H9 (cell line): ENCODE measurements at regions not wholly inside any gene's neighbourhood (a gene's known extent, or its start where the extent isn't known, plus 50 kb on each side); places are given as distances from the start of the nearest gene placed in this dataset.

Source experiments
- DNase-seq: peaks from one replicate; pipeline ENCODE4 v3.0.0-alpha.2; 2017
- H2AFZ ChIP-seq: one replicate; pipeline ENCODE4 v1.6.1; 2013; ENCODE audit warnings: mild to moderate bottlenecking, low read length, control low read depth, moderate library complexity
- H2AK5ac ChIP-seq: 2 replicates; pipeline ENCODE4 v1.6.1; 2013; ENCODE audit warnings: low read length, control low read depth, mixed read lengths; ENCODE audit not compliant: insufficient read length
- H2BK120ac ChIP-seq: one replicate; pipeline ENCODE4 v1.6.1; 2013; ENCODE audit warnings: low read depth, mild to moderate bottlenecking, low read length, control low read depth, inconsistent platforms; ENCODE audit not compliant: poor library complexity, severe bottlenecking
- H2BK12ac ChIP-seq: 2 replicates; pipeline ENCODE4 v1.6.1; 2013; ENCODE audit warnings: low read length, control low read depth, mixed read lengths, low read depth; ENCODE audit not compliant: insufficient read length
- H2BK15ac ChIP-seq: 2 replicates; pipeline ENCODE4 v1.6.1; 2013; ENCODE audit warnings: low read depth, low read length, control low read depth
- H2BK20ac ChIP-seq: one replicate; pipeline ENCODE4 v1.6.1; 2013; ENCODE audit warnings: low read depth, mild to moderate bottlenecking, low read length, control low read depth, inconsistent platforms; ENCODE audit not compliant: poor library complexity, severe bottlenecking
- H2BK5ac ChIP-seq: 2 replicates; pipeline ENCODE4 v1.6.1; 2013; ENCODE audit warnings: low read length, control low read depth, mixed read lengths; ENCODE audit not compliant: insufficient read length
- H3K14ac ChIP-seq: 2 replicates; pipeline ENCODE4 v1.6.1; 2013; ENCODE audit warnings: low read length, control low read depth; ENCODE audit not compliant: insufficient read depth
- H3K18ac ChIP-seq: 2 replicates; pipeline ENCODE4 v1.6.1; 2013; ENCODE audit warnings: low read depth, mild to moderate bottlenecking, mixed read lengths, low read length, control low read depth; ENCODE audit not compliant: insufficient read length
- H3K23ac ChIP-seq: 2 replicates; pipeline ENCODE4 v1.6.1; 2013; ENCODE audit warnings: low read length, control low read depth, mixed read lengths, low read depth; ENCODE audit not compliant: insufficient read length
- H3K23me2 ChIP-seq: 2 replicates; pipeline ENCODE4 v1.6.1; 2013; ENCODE audit warnings: low read depth, mild to moderate bottlenecking, mixed read lengths, low read length, control low read depth; ENCODE audit not compliant: insufficient read length, poor library complexity, severe bottlenecking
- H3K27ac ChIP-seq: 2 replicates; pipeline ENCODE4 v1.5.1; 2013; ENCODE audit warnings: low read length, control low read depth, mixed read lengths, low read depth; ENCODE audit not compliant: insufficient read length
- H3K27me3 ChIP-seq: 2 replicates; pipeline ENCODE4 v1.6.1; 2013; ENCODE audit warnings: low read length, control low read depth, inconsistent platforms; ENCODE audit not compliant: insufficient read depth
- H3K4ac ChIP-seq: 2 replicates; pipeline ENCODE4 v1.6.1; 2013; ENCODE audit warnings: low read depth, mild to moderate bottlenecking, control low read depth, inconsistent platforms, low read length, moderate library complexity
- H3K4me1 ChIP-seq: 2 replicates; pipeline ENCODE4 v1.6.1; 2013; ENCODE audit warnings: low read length, control low read depth, inconsistent platforms; ENCODE audit not compliant: insufficient read depth
- H3K4me2 ChIP-seq: 2 replicates; pipeline ENCODE4 v1.6.1; 2013; ENCODE audit warnings: low read length, control low read depth, mixed read lengths; ENCODE audit not compliant: insufficient read length, insufficient read depth
- H3K56ac ChIP-seq: 2 replicates; pipeline ENCODE4 v1.6.1; 2013; ENCODE audit warnings: low read depth, mild to moderate bottlenecking, mixed read lengths, low read length, control low read depth; ENCODE audit not compliant: insufficient read length
- H3K79me1 ChIP-seq: 2 replicates; pipeline ENCODE4 v1.6.1; 2013; ENCODE audit warnings: low read depth, mild to moderate bottlenecking, moderate library complexity, low read length, control low read depth, inconsistent platforms; ENCODE audit not compliant: insufficient read depth, poor library complexity, severe bottlenecking
- H3K79me2 ChIP-seq: 2 replicates; pipeline ENCODE4 v1.6.1; 2013; ENCODE audit warnings: low read length, control low read depth, inconsistent platforms; ENCODE audit not compliant: insufficient read depth
- H3K9ac ChIP-seq: 2 replicates; pipeline ENCODE4 v1.6.1; 2013; ENCODE audit warnings: low read length, control low read depth, mixed read lengths; ENCODE audit not compliant: insufficient read length; ENCODE audit errors: extremely low read depth
- H3K9me3 ChIP-seq: one replicate; pipeline ENCODE4 v1.6.1; 2013; ENCODE audit warnings: low read depth, low read length, inconsistent platforms; ENCODE audit not compliant: control insufficient read depth
- H3T11ph ChIP-seq: one replicate; pipeline ENCODE4 v1.6.1; 2013; ENCODE audit warnings: mild to moderate bottlenecking, low read length, control low read depth, inconsistent platforms
- H4K20me1 ChIP-seq: one replicate; pipeline ENCODE4 v1.6.1; 2013; ENCODE audit not compliant: control insufficient read depth, insufficient read length, insufficient read depth
- H4K5ac ChIP-seq: 2 replicates; pipeline ENCODE4 v1.6.1; 2013; ENCODE audit warnings: low read depth, mild to moderate bottlenecking, mixed read lengths, low read length, control low read depth; ENCODE audit not compliant: insufficient read length
- H4K8ac ChIP-seq: replicated peaks from 2 replicates; pipeline ENCODE4 v1.6.1; 2013; ENCODE audit warnings: low read length, control low read depth, mixed read lengths, low read depth; ENCODE audit not compliant: insufficient read length
- H4K91ac ChIP-seq: 2 replicates; pipeline ENCODE4 v1.6.1; 2013; ENCODE audit warnings: low read depth, mild to moderate bottlenecking, moderate library complexity, mixed read lengths, low read length, control low read depth; ENCODE audit not compliant: insufficient read length
- H3K27ac Mint-ChIP-seq, 3 experiments: 2 replicates in 2 of 3; 3 replicates in 1 of 3; pipeline ENCODE4 v1.8.0; 2020 to 2021; ENCODE audit warnings: mixed read lengths in 3 of 3, mild to moderate bottlenecking in 1 of 3, moderate library complexity in 1 of 3
- H3K27me3 Mint-ChIP-seq: 2 replicates; pipeline ENCODE4 v1.8.0; 2021; ENCODE audit warnings: low read depth, mild to moderate bottlenecking, moderate library complexity, mixed read lengths
- H3K36me3 Mint-ChIP-seq, 3 experiments: 2 replicates in 2 of 3; 3 replicates in 1 of 3; pipeline ENCODE4 v1.8.0; 2020 to 2021; ENCODE audit warnings: low read depth in 3 of 3, mixed read lengths in 3 of 3; ENCODE audit not compliant: insufficient read depth in 1 of 3
- H3K4me1 Mint-ChIP-seq, 2 experiments: 2 replicates each; pipeline ENCODE4 v1.8.0; 2020; ENCODE audit warnings: mixed read lengths in 2 of 2
- H3K4me3 Mint-ChIP-seq, 2 experiments: 2 replicates in 1 of 2; 3 replicates in 1 of 2; pipeline ENCODE4 v1.8.0; 2020 to 2021; ENCODE audit warnings: mild to moderate bottlenecking in 2 of 2, mixed read lengths in 2 of 2, moderate library complexity in 1 of 2
- H3K9me3 Mint-ChIP-seq, 2 experiments: 2 replicates in 1 of 2; 3 replicates in 1 of 2; pipeline ENCODE4 v1.8.0; 2020; ENCODE audit warnings: mild to moderate bottlenecking in 2 of 2, mixed read lengths in 2 of 2, moderate library complexity in 1 of 2
- WGBS: extraction: QIAGEN DNeasy Blood & Tissue Kit; methylation state at CpG from one replicate; pipeline ENCODE4 v1.1.7; 2013; ENCODE audit warnings: missing lambda C conversion rate, low lambda C conversion rate, mixed read lengths; ENCODE audit not compliant: insufficient read length; ENCODE audit errors: extremely low coverage; 5-methylcytosine and 5-hydroxymethylcytosine counted together
- TF ChIP-seq, protein P1 (sequence below): fragments of 200-600 bp; sonication (generic); conservative IDR thresholded peaks from 3 replicates; pipeline ENCODE4 v1.8.0; 2021; ENCODE audit warnings: antibody characterized with exemption, mild to moderate bottlenecking

DNA sequence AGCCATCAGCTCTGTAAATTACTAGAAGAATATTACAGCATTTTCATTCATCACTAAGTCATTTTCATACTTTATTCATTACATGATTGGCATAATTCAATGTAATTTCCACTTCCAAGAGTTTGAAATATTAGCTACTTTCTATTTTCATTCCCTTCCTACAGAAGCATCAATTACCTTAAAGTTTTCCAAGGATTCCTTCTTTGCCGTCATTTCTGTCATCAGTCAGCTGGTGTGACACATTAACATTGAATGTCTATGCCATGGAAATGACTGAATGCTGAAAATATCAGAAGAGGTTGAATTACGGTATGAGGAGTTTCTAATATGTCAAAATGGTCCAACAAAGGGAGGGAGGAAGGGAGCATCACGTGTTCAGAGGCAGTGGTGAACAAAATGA lies 718.2 kb upstream of the GRM7 start:
- Histone ChIP-seq H4K91ac (no peak overlapping the region), H3K23ac (no peak overlapping the region), H4K20me1 (no peaks in the 10 kb centered on the region), H2BK5ac (no peak overlapping the region), H3K9me3 (no peaks in the 10 kb centered on the region), H4K5ac (no peak overlapping the region), H3K14ac (no peak overlapping the region), H2BK12ac (no peak overlapping the region), H2AFZ (no peak overlapping the region), H2AK5ac (no peak overlapping the region), H3K9ac (no peak overlapping the region), H2BK20ac (no peak overlapping the region), H3K27ac (no peak overlapping the region), H2BK15ac (no peak overlapping the region), H3K23me2 (no peaks in the 10 kb centered on the region), H3K18ac (no peak overlapping the region), H3K4me2 (no peak overlapping the region), H3K79me2 (no peaks in the 10 kb centered on the region), H3K56ac (no peak overlapping the region), H3T11ph (no peak overlapping the region), H2BK120ac (no peak overlapping the region), H4K8ac (no peak overlapping the region), H3K79me1 (no peaks in the 10 kb centered on the region), H3K4ac (no peak overlapping the region), H3K4me1 (no peaks in the 10 kb centered on the region), H3K27me3 (no peaks in the 10 kb centered on the region)
- H3K27ac Mint-ChIP-seq, result no peak overlapping the region
- TF ChIP-seq, protein P1, sequence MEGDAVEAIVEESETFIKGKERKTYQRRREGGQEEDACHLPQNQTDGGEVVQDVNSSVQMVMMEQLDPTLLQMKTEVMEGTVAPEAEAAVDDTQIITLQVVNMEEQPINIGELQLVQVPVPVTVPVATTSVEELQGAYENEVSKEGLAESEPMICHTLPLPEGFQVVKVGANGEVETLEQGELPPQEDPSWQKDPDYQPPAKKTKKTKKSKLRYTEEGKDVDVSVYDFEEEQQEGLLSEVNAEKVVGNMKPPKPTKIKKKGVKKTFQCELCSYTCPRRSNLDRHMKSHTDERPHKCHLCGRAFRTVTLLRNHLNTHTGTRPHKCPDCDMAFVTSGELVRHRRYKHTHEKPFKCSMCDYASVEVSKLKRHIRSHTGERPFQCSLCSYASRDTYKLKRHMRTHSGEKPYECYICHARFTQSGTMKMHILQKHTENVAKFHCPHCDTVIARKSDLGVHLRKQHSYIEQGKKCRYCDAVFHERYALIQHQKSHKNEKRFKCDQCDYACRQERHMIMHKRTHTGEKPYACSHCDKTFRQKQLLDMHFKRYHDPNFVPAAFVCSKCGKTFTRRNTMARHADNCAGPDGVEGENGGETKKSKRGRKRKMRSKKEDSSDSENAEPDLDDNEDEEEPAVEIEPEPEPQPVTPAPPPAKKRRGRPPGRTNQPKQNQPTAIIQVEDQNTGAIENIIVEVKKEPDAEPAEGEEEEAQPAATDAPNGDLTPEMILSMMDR, result no peak
- no peaks in the 10 kb centered on the region for H3K36me3 Mint-ChIP-seq
- no CpG with 5 or more reads among the region's 3 CpGs for WGBS
- no peak overlapping the region for H3K4me3 Mint-ChIP-seq
- H3K9me3 Mint-ChIP-seq, result no peaks in the 10 kb centered on the region; a peak in 1 of 5 replicates
- H3K27me3 Mint-ChIP-seq, result no peaks in the 10 kb centered on the region
- no peaks in the 10 kb centered on the region; a peak in 1 of 4 replicates for H3K4me1 Mint-ChIP-seq
- DNase-seq, result no peak
